ENCODE measurements at regions not wholly inside any gene's neighbourhood (a gene's known extent, or its start where the extent isn't known, plus 50 kb on each side); places are given as distances from the start of the nearest gene placed in this dataset.
A peak's percentile ranks its signal among the peaks of the same experiment; 100 is the strongest.

DNA sequence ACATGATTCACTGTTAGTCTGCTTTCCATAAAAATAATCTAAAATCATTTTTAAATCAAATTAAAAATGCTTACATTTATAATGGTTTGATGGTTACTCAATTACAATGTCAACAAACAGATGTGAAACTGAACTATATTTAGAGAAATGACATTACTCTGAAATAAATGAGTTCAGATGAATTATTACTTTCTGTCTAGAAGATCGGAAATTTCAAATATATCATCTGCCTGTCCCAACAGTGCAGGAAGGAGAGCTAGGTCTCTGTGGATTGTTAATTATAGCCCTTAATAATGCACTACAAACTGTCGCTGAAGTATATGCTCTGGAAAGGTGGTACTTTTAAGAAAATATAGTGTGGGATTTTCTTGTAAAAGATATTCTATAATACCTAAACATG lies 109.8 kb downstream of the DSEL start (continued):
- TF ChIP-seq, protein P1, sequence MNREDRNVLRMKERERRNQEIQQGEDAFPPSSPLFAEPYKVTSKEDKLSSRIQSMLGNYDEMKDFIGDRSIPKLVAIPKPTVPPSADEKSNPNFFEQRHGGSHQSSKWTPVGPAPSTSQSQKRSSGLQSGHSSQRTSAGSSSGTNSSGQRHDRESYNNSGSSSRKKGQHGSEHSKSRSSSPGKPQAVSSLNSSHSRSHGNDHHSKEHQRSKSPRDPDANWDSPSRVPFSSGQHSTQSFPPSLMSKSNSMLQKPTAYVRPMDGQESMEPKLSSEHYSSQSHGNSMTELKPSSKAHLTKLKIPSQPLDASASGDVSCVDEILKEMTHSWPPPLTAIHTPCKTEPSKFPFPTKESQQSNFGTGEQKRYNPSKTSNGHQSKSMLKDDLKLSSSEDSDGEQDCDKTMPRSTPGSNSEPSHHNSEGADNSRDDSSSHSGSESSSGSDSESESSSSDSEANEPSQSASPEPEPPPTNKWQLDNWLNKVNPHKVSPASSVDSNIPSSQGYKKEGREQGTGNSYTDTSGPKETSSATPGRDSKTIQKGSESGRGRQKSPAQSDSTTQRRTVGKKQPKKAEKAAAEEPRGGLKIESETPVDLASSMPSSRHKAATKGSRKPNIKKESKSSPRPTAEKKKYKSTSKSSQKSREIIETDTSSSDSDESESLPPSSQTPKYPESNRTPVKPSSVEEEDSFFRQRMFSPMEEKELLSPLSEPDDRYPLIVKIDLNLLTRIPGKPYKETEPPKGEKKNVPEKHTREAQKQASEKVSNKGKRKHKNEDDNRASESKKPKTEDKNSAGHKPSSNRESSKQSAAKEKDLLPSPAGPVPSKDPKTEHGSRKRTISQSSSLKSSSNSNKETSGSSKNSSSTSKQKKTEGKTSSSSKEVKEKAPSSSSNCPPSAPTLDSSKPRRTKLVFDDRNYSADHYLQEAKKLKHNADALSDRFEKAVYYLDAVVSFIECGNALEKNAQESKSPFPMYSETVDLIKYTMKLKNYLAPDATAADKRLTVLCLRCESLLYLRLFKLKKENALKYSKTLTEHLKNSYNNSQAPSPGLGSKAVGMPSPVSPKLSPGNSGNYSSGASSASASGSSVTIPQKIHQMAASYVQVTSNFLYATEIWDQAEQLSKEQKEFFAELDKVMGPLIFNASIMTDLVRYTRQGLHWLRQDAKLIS (CRISPR knock-in tag; IDR thresholded peaks at IDR 0.05; ENCODE audit: borderline replicate concordance) = no peak
- no peak for TF ChIP-seq ZBTB21 (CRISPR knock-in tag; IDR thresholded peaks at IDR 0.05; ENCODE audit: borderline replicate concordance)

DNA sequence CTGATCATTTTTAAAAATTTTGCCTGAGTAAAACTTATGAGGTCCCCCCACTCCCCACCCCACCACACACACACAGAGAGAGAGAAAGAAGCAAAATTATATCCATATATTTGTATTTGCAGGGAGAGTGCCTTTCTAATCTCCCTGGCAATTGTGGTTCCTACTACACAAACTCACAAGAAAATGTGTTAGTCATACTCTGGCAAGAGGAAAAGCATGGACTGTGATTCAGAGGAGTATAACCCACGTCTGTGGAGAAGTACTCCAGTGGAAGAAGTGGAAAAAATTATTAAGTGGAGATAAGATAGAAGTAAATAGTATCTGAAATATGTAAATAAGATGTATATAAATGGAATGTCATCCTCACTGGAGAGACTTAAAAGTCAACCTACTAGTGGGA lies 114.0 kb downstream of the DSEL start:
- CTCF ChIA-PET = no interaction called here
- Mint-ChIP-seq H3K36me3 (no peaks in the 10 kb centered on the region), H3K27ac (no peak overlapping the region), H3K9me3 (no peaks in the 10 kb centered on the region), H3K4me3 (no peak overlapping the region), H3K27me3 (ENCODE audit: low read depth) (no peaks in the 10 kb centered on the region), H3K4me1 (no peaks in the 10 kb centered on the region)
- ATAC-seq = no peak
- TF ChIP-seq TP53 (CRISPR knock-in tag; IDR thresholded peaks at IDR 0.05) (no peak), OVOL2 (CRISPR knock-in tag; IDR thresholded peaks at IDR 0.05; ENCODE audit: borderline replicate concordance) (no peak), SP1 (CRISPR knock-in tag; conservative IDR thresholded peaks at IDR 0.05) (no peak), SMAD4 (CRISPR knock-in tag; IDR thresholded peaks at IDR 0.05) (no peak), ESRRA (CRISPR knock-in tag; IDR thresholded peaks at IDR 0.05; ENCODE audit: borderline replicate concordance) (no peak), JUN (CRISPR knock-in tag; IDR thresholded peaks at IDR 0.05) (no peak), NFATC4 (CRISPR knock-in tag; IDR thresholded peaks at IDR 0.05) (no peak), TEAD1 (CRISPR knock-in tag; IDR thresholded peaks at IDR 0.05) (no peak)
- TF ChIP-seq, protein P2, sequence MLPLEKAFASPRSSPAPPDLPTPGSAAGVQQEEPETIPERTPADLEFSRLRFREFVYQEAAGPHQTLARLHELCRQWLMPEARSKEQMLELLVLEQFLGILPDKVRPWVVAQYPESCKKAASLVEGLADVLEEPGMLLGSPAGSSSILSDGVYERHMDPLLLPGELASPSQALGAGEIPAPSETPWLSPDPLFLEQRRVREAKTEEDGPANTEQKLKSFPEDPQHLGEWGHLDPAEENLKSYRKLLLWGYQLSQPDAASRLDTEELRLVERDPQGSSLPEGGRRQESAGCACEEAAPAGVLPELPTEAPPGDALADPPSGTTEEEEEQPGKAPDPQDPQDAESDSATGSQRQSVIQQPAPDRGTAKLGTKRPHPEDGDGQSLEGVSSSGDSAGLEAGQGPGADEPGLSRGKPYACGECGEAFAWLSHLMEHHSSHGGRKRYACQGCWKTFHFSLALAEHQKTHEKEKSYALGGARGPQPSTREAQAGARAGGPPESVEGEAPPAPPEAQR (CRISPR knock-in tag; IDR thresholded peaks at IDR 0.05) = no peak
- TF ChIP-seq, protein P3, sequence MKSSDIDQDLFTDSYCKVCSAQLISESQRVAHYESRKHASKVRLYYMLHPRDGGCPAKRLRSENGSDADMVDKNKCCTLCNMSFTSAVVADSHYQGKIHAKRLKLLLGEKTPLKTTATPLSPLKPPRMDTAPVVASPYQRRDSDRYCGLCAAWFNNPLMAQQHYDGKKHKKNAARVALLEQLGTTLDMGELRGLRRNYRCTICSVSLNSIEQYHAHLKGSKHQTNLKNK (CRISPR knock-in tag; IDR thresholded peaks at IDR 0.05) = no peak
- TF ChIP-seq, protein P4, sequence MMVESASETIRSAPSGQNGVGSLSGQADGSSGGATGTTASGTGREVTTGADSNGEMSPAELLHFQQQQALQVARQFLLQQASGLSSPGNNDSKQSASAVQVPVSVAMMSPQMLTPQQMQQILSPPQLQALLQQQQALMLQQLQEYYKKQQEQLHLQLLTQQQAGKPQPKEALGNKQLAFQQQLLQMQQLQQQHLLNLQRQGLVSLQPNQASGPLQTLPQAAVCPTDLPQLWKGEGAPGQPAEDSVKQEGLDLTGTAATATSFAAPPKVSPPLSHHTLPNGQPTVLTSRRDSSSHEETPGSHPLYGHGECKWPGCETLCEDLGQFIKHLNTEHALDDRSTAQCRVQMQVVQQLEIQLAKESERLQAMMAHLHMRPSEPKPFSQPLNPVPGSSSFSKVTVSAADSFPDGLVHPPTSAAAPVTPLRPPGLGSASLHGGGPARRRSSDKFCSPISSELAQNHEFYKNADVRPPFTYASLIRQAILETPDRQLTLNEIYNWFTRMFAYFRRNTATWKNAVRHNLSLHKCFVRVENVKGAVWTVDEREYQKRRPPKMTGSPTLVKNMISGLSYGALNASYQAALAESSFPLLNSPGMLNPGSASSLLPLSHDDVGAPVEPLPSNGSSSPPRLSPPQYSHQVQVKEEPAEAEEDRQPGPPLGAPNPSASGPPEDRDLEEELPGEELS (CRISPR knock-in tag; IDR thresholded peaks at IDR 0.05) = no peak
- TF ChIP-seq, protein P5, sequence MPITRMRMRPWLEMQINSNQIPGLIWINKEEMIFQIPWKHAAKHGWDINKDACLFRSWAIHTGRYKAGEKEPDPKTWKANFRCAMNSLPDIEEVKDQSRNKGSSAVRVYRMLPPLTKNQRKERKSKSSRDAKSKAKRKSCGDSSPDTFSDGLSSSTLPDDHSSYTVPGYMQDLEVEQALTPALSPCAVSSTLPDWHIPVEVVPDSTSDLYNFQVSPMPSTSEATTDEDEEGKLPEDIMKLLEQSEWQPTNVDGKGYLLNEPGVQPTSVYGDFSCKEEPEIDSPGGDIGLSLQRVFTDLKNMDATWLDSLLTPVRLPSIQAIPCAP (CRISPR knock-in tag; IDR thresholded peaks at IDR 0.05) = no peak
- DNase-seq (ENCODE audit: low spot score) = no peak
- POLR2A ChIA-PET = no interaction called here

DNA sequence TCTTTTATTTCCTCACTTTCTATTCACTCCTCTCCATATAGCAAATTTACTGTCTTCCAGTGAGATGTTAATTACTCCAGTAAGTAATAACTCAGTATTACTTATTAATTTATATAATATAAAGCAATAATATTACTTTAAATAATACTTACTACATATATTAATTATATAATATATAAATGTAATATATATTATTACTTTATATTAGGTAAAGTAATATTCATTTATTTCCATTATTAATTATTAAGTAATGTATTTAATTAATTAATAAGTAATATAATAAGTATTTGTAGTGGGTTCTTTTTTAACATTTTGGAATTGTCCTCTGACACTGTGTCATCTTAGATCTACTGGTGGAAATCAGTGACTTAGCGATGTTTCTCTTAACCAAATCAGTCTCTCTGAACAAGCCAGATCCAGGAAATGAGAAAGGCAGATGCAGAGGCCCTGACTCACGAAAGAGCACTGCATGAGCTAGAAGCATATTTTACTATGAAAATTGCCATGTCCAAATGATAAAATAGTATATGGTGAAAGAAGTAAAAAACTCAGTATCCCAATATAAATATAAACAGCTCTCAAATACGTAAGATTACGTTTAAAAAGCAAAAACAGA lies 115.9 kb downstream of the DSEL start:
- ATAC-seq (no peak), DNase-seq (ENCODE audit: low spot score) (no peak)
- Mint-ChIP-seq H3K4me1 (0 out of 2 replicates have a peak, but pooled peaks cover 3% of the 10 kb centered on the region), H3K27ac (no peak overlapping the region), H3K4me3 (no peak overlapping the region), H3K9me3 (no peaks in the 10 kb centered on the region), H3K27me3 (ENCODE audit: low read depth) (no peaks in the 10 kb centered on the region), H3K36me3 (no peaks in the 10 kb centered on the region)
- CTCF ChIA-PET = no interaction called here
- TF ChIP-seq, protein P6, sequence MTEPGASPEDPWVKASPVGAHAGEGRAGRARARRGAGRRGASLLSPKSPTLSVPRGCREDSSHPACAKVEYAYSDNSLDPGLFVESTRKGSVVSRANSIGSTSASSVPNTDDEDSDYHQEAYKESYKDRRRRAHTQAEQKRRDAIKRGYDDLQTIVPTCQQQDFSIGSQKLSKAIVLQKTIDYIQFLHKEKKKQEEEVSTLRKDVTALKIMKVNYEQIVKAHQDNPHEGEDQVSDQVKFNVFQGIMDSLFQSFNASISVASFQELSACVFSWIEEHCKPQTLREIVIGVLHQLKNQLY (CRISPR knock-in tag; IDR thresholded peaks at IDR 0.05) = no peak
- peak; percentile 94 for TF ChIP-seq HMGA2 (CRISPR knock-in tag; IDR thresholded peaks at IDR 0.05)
- POLR2A ChIA-PET = no interaction called here
